Keratinocyte (primary cell): ENCODE measurements at regions not wholly inside any gene's neighbourhood (a gene's known extent, or its start where the extent isn't known, plus 50 kb on each side); places are given as distances from the start of the nearest gene placed in this dataset.

ENCODE experiments used
- CTCF ChIP-seq, 3 experiments: IDR thresholded peaks in 1 of 3; conservative IDR thresholded peaks in 1 of 3; optimal IDR thresholded peaks in 1 of 3; 2 replicates in 2 of 3; 3 replicates in 1 of 3; pipeline versions ENCODE3 to v1.5.1; 2011; ENCODE audit warnings: low read length in 3 of 3, mild to moderate bottlenecking in 3 of 3, moderate library complexity in 2 of 3, control low read depth in 1 of 3, inconsistent platforms in 1 of 3; ENCODE audit not compliant: insufficient read depth in 2 of 3; ENCODE audit errors: extremely low read depth in 1 of 3
- EZH2 ChIP-seq: IDR thresholded peaks from one replicate; pipeline ENCODE4 v1.6.1; 2012; ENCODE audit warnings: inconsistent platforms, mild to moderate bottlenecking, low read length, moderate library complexity

- TF ChIP-seq CTCF (optimal IDR thresholded peaks at IDR 0.05 in 1 of 3, IDR thresholded peaks at IDR 0.05 in 1 of 3, conservative IDR thresholded peaks at IDR 0.05 in 1 of 3; ENCODE audit: extremely low read depth in 1 of 3, insufficient read depth in 2 of 3, low read length in 3 of 3) (no peak), EZH2 (no peak)
Observed at GRCh38 chr19:13696839-13697238, 67.5 kb upstream of the MRI1 start.
